GM12878 (cell line): ENCODE measurements at regions not wholly inside any gene's neighbourhood (a gene's known extent, or its start where the extent isn't known, plus 50 kb on each side); places are given as distances from the start of the nearest gene placed in this dataset.

Source experiments
- ATAC-seq: fragments of 200-7000 bp; cut with Tn5 transposase; 3 replicates; pipeline ENCODE4 v1.9.1; 2020; ENCODE audit warnings: mild to moderate bottlenecking, moderate library complexity
- BruUV-seq: library from RNA; stranded (reverse); fragments of 400-500 nt; replicated peaks from 2 replicates; lab custom pipeline; 2021; lab: Mats Ljungman, UMichigan
- CTCF ChIA-PET: fragments of 300-600 bp; sonication (Branson Sonifier 250); formaldehyde crosslinking; extraction: SDS; loops from one replicate; lab custom pipeline; 2021; ENCODE audit warnings: inconsistent platforms; lab: Yijun Ruan, JAX
- POLR2A ChIA-PET: fragments of 350-600 bp; formaldehyde crosslinking; extraction: SDS; loops from one replicate; lab custom pipeline; 2021; ENCODE audit warnings: inconsistent platforms; lab: Charles Lee
- RAD21 ChIA-PET: fragments of 300-600 bp; sonication (Branson Sonifier 250); formaldehyde crosslinking; loops from one replicate; lab custom pipeline; 2023; ENCODE audit warnings: antibody characterized with exemption; ENCODE audit not compliant: unreplicated experiment; lab: Charles Lee
- SMC1A ChIA-PET: fragments of 300-600 bp; sonication (Branson Sonifier 250); formaldehyde crosslinking; loops from one replicate; lab custom pipeline; 2023; ENCODE audit not compliant: unreplicated experiment, uncharacterized antibody; lab: Charles Lee
- DNase-seq: peaks from one replicate; pipeline ENCODE4 v3.0.0-alpha.2; 2011; ENCODE audit warnings: low read depth, low spot score
- FAIRE-seq: peaks from 3 replicates; lab custom pipeline; 2011; peaks lifted over from hg19 to GRCh38; lab: Jason Lieb, UNC
- H2AFZ ChIP-seq: 2 replicates; pipeline ENCODE4 v1.6.0; 2011; ENCODE audit warnings: low read depth, low read length, control low read depth; ENCODE audit not compliant: control insufficient read depth
- H3K27ac ChIP-seq: 2 replicates; pipeline ENCODE4 v1.5.1; 2011; ENCODE audit warnings: control low read depth; ENCODE audit not compliant: control insufficient read depth, insufficient read depth
- H3K27me3 ChIP-seq, 2 experiments: replicated peaks in 1 of 2; 2 replicates each; pipeline versions ENCODE4 v1.6.0 to v1.6.1; 2011; ENCODE audit warnings: low read length in 1 of 2; ENCODE audit not compliant: control insufficient read depth in 2 of 2, insufficient read depth in 2 of 2
- H3K36me3 ChIP-seq, 2 experiments: 2 replicates each; pipeline ENCODE4 v1.5.1; 2011; ENCODE audit warnings: low read length in 1 of 2; ENCODE audit not compliant: control insufficient read depth in 2 of 2, insufficient read depth in 2 of 2
- H3K4me1 ChIP-seq: 2 replicates; pipeline ENCODE4 v1.6.1; 2011; ENCODE audit warnings: mild to moderate bottlenecking, low read length, moderate library complexity, mixed read lengths; ENCODE audit not compliant: control insufficient read depth, insufficient read depth
- H3K4me2 ChIP-seq: 2 replicates; pipeline ENCODE4 v1.6.0; 2011; ENCODE audit warnings: control low read depth; ENCODE audit not compliant: control insufficient read depth, insufficient read depth
- H3K4me3 ChIP-seq: fragments of 200-600 bp; sonication (generic); 2 replicates; pipeline ENCODE4 v1.5.1; 2016
- H3K79me2 ChIP-seq: 2 replicates; pipeline ENCODE4 v1.6.0; 2011; ENCODE audit warnings: low read length; ENCODE audit not compliant: control insufficient read depth, insufficient read depth
- H3K9ac ChIP-seq: 2 replicates; pipeline ENCODE4 v1.8.0; 2011; ENCODE audit warnings: low read length, control low read depth, mixed read lengths; ENCODE audit not compliant: control insufficient read depth, insufficient read depth
- H3K9me3 ChIP-seq: replicated peaks from 3 replicates; pipeline ENCODE4 v1.5.1; 2011; ENCODE audit warnings: mild to moderate bottlenecking, low read length; ENCODE audit not compliant: control insufficient read depth, insufficient read depth
- H4K20me1 ChIP-seq: 2 replicates; pipeline ENCODE4 v1.6.0; 2011; ENCODE audit not compliant: control insufficient read depth, insufficient read depth
- HDAC6 ChIP-seq: fragments of 200-600 bp; sonication (generic); IDR thresholded peaks from one replicate; pipeline ENCODE4 v1.8.0; 2017; ENCODE audit warnings: antibody characterized with exemption; ENCODE audit not compliant: unreplicated experiment
- MTA3 ChIP-seq: IDR thresholded peaks from 2 replicates; pipeline ENCODE4 v1.6.1; 2012; ENCODE audit warnings: low read length, inconsistent platforms, borderline replicate concordance
- NBN ChIP-seq: fragments of 450-650 bp; IDR thresholded peaks from 2 replicates; pipeline ENCODE4 v1.6.1; 2016
- PAX8 ChIP-seq: fragments of 450-650 bp; IDR thresholded peaks from 2 replicates; pipeline ENCODE4 v1.6.1; 2017; ENCODE audit warnings: mild to moderate bottlenecking, moderate library complexity
- POLR2AphosphoS2 ChIP-seq: IDR thresholded peaks from 2 replicates; pipeline ENCODE4 v1.6.1; 2011; ENCODE audit warnings: low read depth, mild to moderate bottlenecking, low read length, improper control_type of control experiment, moderate library complexity
- POU2F2 ChIP-seq: IDR thresholded peaks from 3 replicates; pipeline ENCODE4 v1.6.1; 2011; ENCODE audit warnings: low read depth, mild to moderate bottlenecking, low read length, borderline replicate concordance
- RBBP5 ChIP-seq: fragments of 200-600 bp; sonication (generic); conservative IDR thresholded peaks from 2 replicates; pipeline ENCODE4 v1.6.1; 2016
- SMARCA5 ChIP-seq: fragments of 450-650 bp; IDR thresholded peaks from 2 replicates; pipeline ENCODE4 v1.6.1; 2017; ENCODE audit warnings: mild to moderate bottlenecking
- SP1 ChIP-seq: IDR thresholded peaks from one replicate; pipeline ENCODE4 v1.6.1; 2011; ENCODE audit warnings: low read depth, low read length
- STAT1 ChIP-seq: fragments of 450-650 bp; conservative IDR thresholded peaks from 2 replicates; pipeline ENCODE4 v1.6.1; 2014; ENCODE audit warnings: antibody characterized with exemption, mild to moderate bottlenecking
- SUZ12 ChIP-seq: fragments of 200-600 bp; sonication (generic); IDR thresholded peaks from one replicate; pipeline ENCODE4 v1.6.1; 2018; ENCODE audit warnings: antibody characterized with exemption, mild to moderate bottlenecking; ENCODE audit not compliant: unreplicated experiment
- TBL1XR1 ChIP-seq: IDR thresholded peaks from 2 replicates; pipeline ENCODE4 v1.6.1; 2012; ENCODE audit warnings: low read depth, low read length, improper control_type of control experiment
- YY1 ChIP-seq: IDR thresholded peaks from 2 replicates; pipeline ENCODE4 v1.6.1; 2011; ENCODE audit warnings: low read depth, mild to moderate bottlenecking, low read length
- ZNF207 ChIP-seq: fragments of 450-650 bp; IDR thresholded peaks from 2 replicates; pipeline ENCODE4 v1.6.1; 2014; ENCODE audit warnings: antibody characterized with exemption, mild to moderate bottlenecking, borderline replicate concordance
- ZNF24 ChIP-seq: fragments of 450-650 bp; IDR thresholded peaks from 2 replicates; pipeline ENCODE4 v1.6.1; 2017; ENCODE audit warnings: antibody characterized with exemption, mild to moderate bottlenecking
- ZNF274 ChIP-seq: IDR thresholded peaks from one replicate; pipeline ENCODE4 v1.8.0; 2011; ENCODE audit not compliant: insufficient read length, insufficient read depth
- WGBS: methylation state at CpG from one replicate; pipeline ENCODE4 v1.1.6; 2016; ENCODE audit warnings: low lambda C conversion rate; ENCODE audit not compliant: insufficient replicate concordance, insufficient coverage; ENCODE audit errors: missing lambda C conversion rate; 5-methylcytosine and 5-hydroxymethylcytosine counted together
- in situ Hi-C: fragments of 300-500 bp; cut with MboI; formaldehyde crosslinking; loops from 9 replicates; pipeline ENCODE4 v1.14.3; 2018; ENCODE audit warnings: mixed read lengths
- intact Hi-C: fragments of 100-400 bp; cut with micrococcal nuclease; formaldehyde crosslinking; loops from one replicate; pipeline ENCODE4 v1.14.2; 2022; ENCODE audit not compliant: unreplicated experiment
- TF ChIP-seq, protein P1 (sequence below): fragments of 450-650 bp; IDR thresholded peaks from 2 replicates; pipeline ENCODE4 v1.6.1; 2017; ENCODE audit warnings: antibody characterized with exemption, mild to moderate bottlenecking, moderate library complexity

GRCh38 chr15:27670486-27671209, 428.5 kb downstream of the OCA2 start:
- ChIA-PET CTCF (no interaction called here), POLR2A (no interaction called here), RAD21 (no interaction called here), SMC1A (no interaction called here)
- Histone ChIP-seq H3K27ac (no peak overlapping the region), H3K4me3 (no peak overlapping the region), H3K9ac (no peak overlapping the region), H3K9me3 (no peaks in the 10 kb centered on the region; the same call in 2 of the 3 replicates), H3K36me3 (no peaks in the 10 kb centered on the region), H3K4me2 (no peak overlapping the region), H3K79me2 (no peaks in the 10 kb centered on the region), H3K4me1 (no peaks in the 10 kb centered on the region), H4K20me1 (no peaks in the 10 kb centered on the region), H3K27me3 (no peaks in the 10 kb centered on the region), H2AFZ (no peak overlapping the region)
- ATAC-seq (no peak), DNase-seq (no peak), FAIRE-seq (no peak)
- in situ Hi-C loops (no loop called here), intact Hi-C loops (no loop called here)
- WGBS: 12% methylated on average over 11 of the region's 11 CpGs
- BruUV-seq: no TSS peak
- TF ChIP-seq ZNF24: no peak

DNA sequence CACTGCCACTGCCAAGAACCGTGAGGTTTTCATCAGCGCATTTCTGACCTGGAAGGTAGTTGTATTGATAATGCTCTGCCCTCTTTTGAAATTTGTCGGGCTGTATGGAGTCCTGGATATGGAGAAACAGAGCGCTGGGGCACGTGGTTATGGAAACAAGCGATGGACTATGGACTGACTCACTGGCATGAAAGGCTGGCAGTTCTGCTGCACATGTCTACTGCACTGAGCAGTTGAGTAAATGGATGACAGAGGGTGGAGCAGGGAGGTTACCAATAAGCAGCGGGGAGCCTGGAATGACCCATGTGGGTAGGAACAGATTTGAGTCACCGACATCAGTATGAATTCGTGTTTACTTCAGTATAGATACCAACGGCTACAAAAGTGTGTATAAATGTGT, 429.5 kb downstream of the OCA2 start:
- TF ChIP-seq NBN (no peak), ZNF207 (no peak), RBBP5 (no peak), TBL1XR1 (no peak), HDAC6 (no peak), PAX8 (no peak), STAT1 (no peak), POLR2AphosphoS2 (no peak), ZNF274 (no peak), ZNF24 (no peak), SUZ12 (no peak), SP1 (no peak), MTA3 (no peak), YY1 (no peak), SMARCA5 (no peak), POU2F2 (no peak)
- TF ChIP-seq, protein P1, sequence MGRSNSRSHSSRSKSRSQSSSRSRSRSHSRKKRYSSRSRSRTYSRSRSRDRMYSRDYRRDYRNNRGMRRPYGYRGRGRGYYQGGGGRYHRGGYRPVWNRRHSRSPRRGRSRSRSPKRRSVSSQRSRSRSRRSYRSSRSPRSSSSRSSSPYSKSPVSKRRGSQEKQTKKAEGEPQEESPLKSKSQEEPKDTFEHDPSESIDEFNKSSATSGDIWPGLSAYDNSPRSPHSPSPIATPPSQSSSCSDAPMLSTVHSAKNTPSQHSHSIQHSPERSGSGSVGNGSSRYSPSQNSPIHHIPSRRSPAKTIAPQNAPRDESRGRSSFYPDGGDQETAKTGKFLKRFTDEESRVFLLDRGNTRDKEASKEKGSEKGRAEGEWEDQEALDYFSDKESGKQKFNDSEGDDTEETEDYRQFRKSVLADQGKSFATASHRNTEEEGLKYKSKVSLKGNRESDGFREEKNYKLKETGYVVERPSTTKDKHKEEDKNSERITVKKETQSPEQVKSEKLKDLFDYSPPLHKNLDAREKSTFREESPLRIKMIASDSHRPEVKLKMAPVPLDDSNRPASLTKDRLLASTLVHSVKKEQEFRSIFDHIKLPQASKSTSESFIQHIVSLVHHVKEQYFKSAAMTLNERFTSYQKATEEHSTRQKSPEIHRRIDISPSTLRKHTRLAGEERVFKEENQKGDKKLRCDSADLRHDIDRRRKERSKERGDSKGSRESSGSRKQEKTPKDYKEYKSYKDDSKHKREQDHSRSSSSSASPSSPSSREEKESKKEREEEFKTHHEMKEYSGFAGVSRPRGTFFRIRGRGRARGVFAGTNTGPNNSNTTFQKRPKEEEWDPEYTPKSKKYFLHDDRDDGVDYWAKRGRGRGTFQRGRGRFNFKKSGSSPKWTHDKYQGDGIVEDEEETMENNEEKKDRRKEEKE: no peak
- Histone ChIP-seq H3K27me3 (no peaks in the 10 kb centered on the region), H3K9me3 (no peaks in the 10 kb centered on the region; the same call in 2 of the 3 replicates), H3K36me3 (no peaks in the 10 kb centered on the region), H4K20me1 (no peaks in the 10 kb centered on the region), H3K79me2 (no peaks in the 10 kb centered on the region), H3K4me2 (no peak overlapping the region), H3K9ac (no peak overlapping the region), H2AFZ (no peak overlapping the region), H3K4me1 (no peaks in the 10 kb centered on the region), H3K27ac (no peak overlapping the region), H3K4me3 (no peak overlapping the region)
- DNase-seq: no peak
- FAIRE-seq: no peak
- in situ Hi-C loops: no loop called here
- ChIA-PET RAD21 (no interaction called here), SMC1A (no interaction called here), CTCF (no interaction called here), POLR2A (no interaction called here)
- no TSS peak for BruUV-seq
- intact Hi-C loops: no loop called here
- 14% methylated on average over 10 of the region's 10 CpGs for WGBS
- no peak for ATAC-seq
